Activated CD8-positive, alpha-beta T cell treated with anti-CD3 and anti-CD28 coated beads for 36 hours (primary cell): ENCODE measurements at regions not wholly inside any gene's neighbourhood (a gene's known extent, or its start where the extent isn't known, plus 50 kb on each side); places are given as distances from the start of the nearest gene placed in this dataset.

Source experiments
- ATAC-seq: fragments of 200-7000 bp; cut with Tn5 transposase; one replicate; pipeline ENCODE4 v1.10.0; 2021; ENCODE audit warnings: mild to moderate bottlenecking, moderate library complexity
- CTCF ChIA-PET: fragments of 350-600 bp; sonication (Branson Sonifier 250); formaldehyde crosslinking; loops from one replicate; lab custom pipeline; 2021; ENCODE audit warnings: antibody characterized with exemption; lab: Charles Lee
- POLR2A ChIA-PET: fragments of 350-600 bp; sonication (Branson Sonifier 250); formaldehyde crosslinking; loops from one replicate; lab custom pipeline; 2021; ENCODE audit warnings: antibody characterized with exemption; lab: Charles Lee
- DNase-seq: peaks from one replicate; pipeline ENCODE4 v3.0.0-alpha.2; 2020
- H3K27ac Mint-ChIP-seq: one replicate; pipeline ENCODE4 v1.8.0; 2021; ENCODE audit warnings: mild to moderate bottlenecking, mixed read lengths
- H3K27me3 Mint-ChIP-seq: one replicate; pipeline ENCODE4 v1.8.0; 2021; ENCODE audit warnings: mixed read lengths
- H3K36me3 Mint-ChIP-seq: one replicate; pipeline ENCODE4 v1.8.0; 2021; ENCODE audit warnings: low read depth, mixed read lengths
- H3K4me1 Mint-ChIP-seq: one replicate; pipeline ENCODE4 v1.8.0; 2021; ENCODE audit warnings: low read depth, mixed read lengths
- H3K4me3 Mint-ChIP-seq: one replicate; pipeline ENCODE4 v1.8.0; 2021; ENCODE audit warnings: mild to moderate bottlenecking, moderate library complexity, mixed read lengths
- H3K9me3 Mint-ChIP-seq: one replicate; pipeline ENCODE4 v1.8.0; 2021; ENCODE audit warnings: mixed read lengths
- CTCF ChIP-seq: fragments of 200-600 bp; IDR thresholded peaks from one replicate; pipeline ENCODE4 v1.8.0; 2022; ENCODE audit warnings: antibody characterized with exemption, mild to moderate bottlenecking
- intact Hi-C: fragments of 100-400 bp; cut with micrococcal nuclease; formaldehyde crosslinking; loops from one replicate; pipeline ENCODE4 v1.10.0; 2022

- Mint-ChIP-seq H3K27me3 (peaks cover 1% of the 10 kb centered on the region), H3K36me3 (no peaks in the 10 kb centered on the region), H3K9me3 (no peaks in the 10 kb centered on the region), H3K27ac (no peak overlapping the region), H3K4me1 (no peaks in the 10 kb centered on the region), H3K4me3 (no peak overlapping the region)
- ATAC-seq (no peak), DNase-seq (no peak)
- ChIA-PET CTCF (interaction anchor here (0.9 kb wide), 1 partner anchor 16 kb away, joined by 3 read pairs; no protein-coding TSS in a partner anchor), POLR2A (interaction anchor here (0.7 kb wide), 1 partner anchor 539 kb away, joined by 3 read pairs; no protein-coding TSS in a partner anchor)
- no peak for TF ChIP-seq CTCF
- intact Hi-C loops: loop anchor here (10.0 kb wide), 1 partner anchor 628 kb away; no protein-coding TSS in a partner anchor
These were observed 72.4 kb upstream of the TMEM45B start for GRCh38 chr11:129743112-129743815.

- POLR2A ChIA-PET: no interaction called here
- no peak for TF ChIP-seq CTCF
- no peak for ATAC-seq
- Mint-ChIP-seq H3K9me3 (no peaks in the 10 kb centered on the region), H3K4me1 (peaks cover 2% of the 10 kb centered on the region), H3K36me3 (no peaks in the 10 kb centered on the region), H3K4me3 (no peak overlapping the region), H3K27me3 (peaks cover 6% of the 10 kb centered on the region), H3K27ac (no peak overlapping the region)
- intact Hi-C loops: loop anchor here (10.0 kb wide), 1 partner anchor 632 kb away; no protein-coding TSS in a partner anchor
- no peak for DNase-seq
- CTCF ChIA-PET: interaction anchor here (1.1 kb wide), 1 partner anchor 17 kb away, joined by 3 read pairs; no protein-coding TSS in a partner anchor
These were observed 68.6 kb upstream of the TMEM45B start for GRCh38 chr11:129747071-129747470.

- POLR2A ChIA-PET: no interaction called here
- no peaks in the 10 kb centered on the region for H3K9me3 Mint-ChIP-seq
- no peak for TF ChIP-seq CTCF
- no peak for ATAC-seq
- no peak overlapping the region for H3K4me3 Mint-ChIP-seq
- no peak for DNase-seq
- peaks cover 2% of the 10 kb centered on the region for H3K4me1 Mint-ChIP-seq
- peaks cover 6% of the 10 kb centered on the region for H3K27me3 Mint-ChIP-seq
- intact Hi-C loops: loop anchor here (10.0 kb wide), 1 partner anchor 634 kb away; no protein-coding TSS in a partner anchor
- CTCF ChIA-PET: interaction anchor here (1.5 to 3.2 kb wide), 3 partner anchors 11 to 374 kb away, joined by 5 to 12 read pairs (median 11); partner anchors contain the start of gene BARX2
- H3K27ac Mint-ChIP-seq: no peak overlapping the region
- no peaks in the 10 kb centered on the region for H3K36me3 Mint-ChIP-seq
These were observed 66.5 kb upstream of the TMEM45B start for GRCh38 chr11:129749141-129749540.

- Mint-ChIP-seq H3K27ac (no peak overlapping the region), H3K4me3 (no peak overlapping the region), H3K4me1 (peaks cover 2% of the 10 kb centered on the region), H3K36me3 (no peaks in the 10 kb centered on the region), H3K27me3 (peaks cover 5% of the 10 kb centered on the region), H3K9me3 (no peaks in the 10 kb centered on the region)
- intact Hi-C loops: loop anchor here (2.0 kb wide), 1 partner anchor 386 kb away; no protein-coding TSS in a partner anchor
- ChIA-PET POLR2A (interaction anchor here (1.2 kb wide), 1 partner anchor 9 kb away, joined by 3 read pairs; no protein-coding TSS in a partner anchor), CTCF (interaction anchor here (0.7 to 3.2 kb wide), 19 partner anchors 8 to 866 kb away, joined by 3 to 19 read pairs (median 4); partner anchors contain the start of gene BARX2)
- peak; percentile 99 for TF ChIP-seq CTCF
- ATAC-seq (peak; percentile 93), DNase-seq (peak; percentile 75)
These were observed 65.0 kb upstream of the TMEM45B start for GRCh38 chr11:129750343-129751292.
